ENCODE measurements at regions not wholly inside any gene's neighbourhood (a gene's known extent, or its start where the extent isn't known, plus 50 kb on each side); places are given as distances from the start of the nearest gene placed in this dataset.

- DNase-seq, result no peak
These were observed 263.9 kb downstream of the DIPK2A start for GRCh38 chr3:144235489-144235888.

- no peak for DNase-seq
These were observed 265.7 kb downstream of the DIPK2A start for GRCh38 chr3:144237351-144237750.

- no peak for DNase-seq
These were observed 269.8 kb downstream of the DIPK2A start for GRCh38 chr3:144241404-144241803.

- no peak for DNase-seq
These were observed 271.1 kb downstream of the DIPK2A start for GRCh38 chr3:144242747-144243146.

GRCh38 chr3:144244662-144245061 is 273.0 kb downstream of the DIPK2A start:
- no peak for DNase-seq

GRCh38 chr3:144252896-144253295 is 281.3 kb downstream of the DIPK2A start:
- DNase-seq, result no peak

- no peak for DNase-seq
These were observed 285.8 kb downstream of the DIPK2A start for GRCh38 chr3:144257381-144257780.

- DNase-seq, result no peak
These were observed 287.6 kb downstream of the DIPK2A start for GRCh38 chr3:144259267-144259666.

- no peak for DNase-seq
These were observed 292.1 kb downstream of the DIPK2A start for GRCh38 chr3:144263706-144264105.

GRCh38 chr3:144264350-144264749 is 292.7 kb downstream of the DIPK2A start:
- no peak for DNase-seq

GRCh38 chr3:144264794-144265193 is 293.2 kb downstream of the DIPK2A start:
- DNase-seq, result no peak

- DNase-seq, result no peak
These were observed 294.0 kb downstream of the DIPK2A start for GRCh38 chr3:144265542-144266100.

- no peak for DNase-seq
These were observed 298.5 kb downstream of the DIPK2A start for GRCh38 chr3:144270100-144270499.

GRCh38 chr3:144272680-144273079 is 301.1 kb downstream of the DIPK2A start:
- DNase-seq, result no peak

GRCh38 chr3:144273601-144274000 is 302.0 kb downstream of the DIPK2A start:
- DNase-seq, result no peak

- DNase-seq, result no peak
These were observed 303.4 kb downstream of the DIPK2A start for GRCh38 chr3:144275005-144275404.

GRCh38 chr3:144282313-144282712 is 310.7 kb downstream of the DIPK2A start:
- no peak for DNase-seq

- no peak for DNase-seq
These were observed 314.8 kb downstream of the DIPK2A start for GRCh38 chr3:144286235-144286910.

- no peak for DNase-seq
These were observed 315.4 kb downstream of the DIPK2A start for GRCh38 chr3:144287001-144287400.

GRCh38 chr3:144289057-144289456 is 317.4 kb downstream of the DIPK2A start:
- no peak for DNase-seq

GRCh38 chr3:144294659-144295538 is 323.3 kb downstream of the DIPK2A start:
- no peak for DNase-seq

GRCh38 chr3:144295613-144296012 is 324.0 kb downstream of the DIPK2A start:
- no peak for DNase-seq

- DNase-seq, result no peak
These were observed 325.2 kb downstream of the DIPK2A start for GRCh38 chr3:144296808-144297207.

- no peak for DNase-seq
These were observed 330.2 kb downstream of the DIPK2A start for GRCh38 chr3:144301863-144302262.

All from hippocampal formation (tissue), 2 donors.